Prostate gland (tissue), 2 donors: ENCODE measurements at regions not wholly inside any gene's neighbourhood (a gene's known extent, or its start where the extent isn't known, plus 50 kb on each side); places are given as distances from the start of the nearest gene placed in this dataset.

Experiments
- DNase-seq: peaks from one replicate; pipeline ENCODE4 v3.0.0-alpha.2; 2019; ENCODE audit warnings: low spot score
- H3K27ac ChIP-seq, 2 donors: fragments of 200-600 bp; sonication (generic); 2 replicates each; pipeline ENCODE4 v1.5.1; 2017 to 2019
- H3K27me3 ChIP-seq: fragments of 200-600 bp; sonication (generic); replicated peaks from 2 replicates; pipeline ENCODE4 v1.5.1; 2019; ENCODE audit not compliant: insufficient read depth
- H3K36me3 ChIP-seq, 2 donors: fragments of 200-600 bp; sonication (generic); 1 replicate in 1 of 2; 2 replicates in 1 of 2; pipeline versions ENCODE4 v1.5.1 to v1.8.1; 2017 to 2019
- H3K4me1 ChIP-seq: fragments of 200-600 bp; sonication (generic); replicated peaks from 2 replicates; pipeline ENCODE4 v1.5.1; 2019
- H3K4me3 ChIP-seq, 2 donors: fragments of 200-600 bp; sonication (generic); 2 replicates each; pipeline ENCODE4 v1.5.1; 2017 to 2019
- H3K9me3 ChIP-seq: fragments of 200-600 bp; sonication (generic); 2 replicates; pipeline ENCODE4 v1.5.1; 2017
- POLR2A ChIP-seq: fragments of 450-650 bp; IDR thresholded peaks from one replicate; pipeline ENCODE4 v1.6.1; 2016; ENCODE audit warnings: antibody characterized with exemption, mild to moderate bottlenecking
- POLR2AphosphoS5 ChIP-seq: sonication (generic); formaldehyde crosslinking; IDR thresholded peaks from one replicate; pipeline ENCODE4 v1.6.1; 2017; ENCODE audit warnings: antibody characterized with exemption
- WGBS: methylation state at CpG from one replicate; pipeline ENCODE4 v1.1.5; 2018; 5-methylcytosine and 5-hydroxymethylcytosine counted together
- intact Hi-C: fragments of 100-400 bp; cut with DNase I; formaldehyde crosslinking; loops from one replicate; pipeline ENCODE4 v1.14.2; 2022
- TF ChIP-seq, protein P1 (sequence below), 4 experiments: fragments of 200-600 bp in 2 of 4; fragments of 450-650 bp in 2 of 4; sonication (generic) in 2 of 4; IDR thresholded peaks; 1 replicate in 3 of 4; 2 replicates in 1 of 4; pipeline ENCODE4 v1.5.1; 2016 to 2019; ENCODE audit warnings: antibody characterized with exemption in 4 of 4, mild to moderate bottlenecking in 2 of 4, moderate library complexity in 2 of 4

DNA sequence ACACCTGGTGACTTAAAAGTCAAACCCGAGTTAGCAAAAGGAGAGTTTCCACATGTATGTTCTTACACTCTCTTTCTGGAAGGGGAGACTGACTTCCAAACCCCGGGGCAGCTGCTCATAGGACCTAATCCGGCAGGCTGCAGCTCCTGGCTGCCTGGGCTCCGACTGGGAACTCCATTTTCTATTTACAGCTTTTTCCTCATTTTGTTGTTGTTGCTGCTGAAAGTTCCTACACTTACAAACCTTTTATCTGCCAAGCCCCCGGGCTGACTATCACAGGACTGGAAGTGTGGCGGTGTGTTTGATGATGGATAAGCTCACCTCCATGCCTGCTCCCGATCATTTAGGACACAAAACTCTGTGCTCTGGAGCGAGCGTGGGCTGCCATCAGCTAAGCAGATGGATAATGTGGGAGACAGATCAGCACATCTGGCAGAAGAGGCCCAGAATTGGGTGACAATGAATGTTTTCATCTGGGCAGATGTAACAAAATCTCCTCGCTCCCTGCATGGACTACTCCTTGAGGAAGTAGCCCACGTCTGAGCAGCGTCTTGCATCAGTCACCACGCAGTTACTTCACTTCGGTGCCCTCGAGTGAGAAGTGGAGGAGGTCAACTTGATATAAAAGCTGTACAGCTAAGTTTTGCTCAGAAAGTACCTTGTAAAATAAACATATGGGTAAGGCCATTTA is 114.4 kb upstream of the COPS8 start:
- 77% methylated on average over 15 of the region's 15 CpGs for WGBS
- no peak for TF ChIP-seq POLR2A
- TF ChIP-seq POLR2AphosphoS5 = no peak
- TF ChIP-seq, protein P1, sequence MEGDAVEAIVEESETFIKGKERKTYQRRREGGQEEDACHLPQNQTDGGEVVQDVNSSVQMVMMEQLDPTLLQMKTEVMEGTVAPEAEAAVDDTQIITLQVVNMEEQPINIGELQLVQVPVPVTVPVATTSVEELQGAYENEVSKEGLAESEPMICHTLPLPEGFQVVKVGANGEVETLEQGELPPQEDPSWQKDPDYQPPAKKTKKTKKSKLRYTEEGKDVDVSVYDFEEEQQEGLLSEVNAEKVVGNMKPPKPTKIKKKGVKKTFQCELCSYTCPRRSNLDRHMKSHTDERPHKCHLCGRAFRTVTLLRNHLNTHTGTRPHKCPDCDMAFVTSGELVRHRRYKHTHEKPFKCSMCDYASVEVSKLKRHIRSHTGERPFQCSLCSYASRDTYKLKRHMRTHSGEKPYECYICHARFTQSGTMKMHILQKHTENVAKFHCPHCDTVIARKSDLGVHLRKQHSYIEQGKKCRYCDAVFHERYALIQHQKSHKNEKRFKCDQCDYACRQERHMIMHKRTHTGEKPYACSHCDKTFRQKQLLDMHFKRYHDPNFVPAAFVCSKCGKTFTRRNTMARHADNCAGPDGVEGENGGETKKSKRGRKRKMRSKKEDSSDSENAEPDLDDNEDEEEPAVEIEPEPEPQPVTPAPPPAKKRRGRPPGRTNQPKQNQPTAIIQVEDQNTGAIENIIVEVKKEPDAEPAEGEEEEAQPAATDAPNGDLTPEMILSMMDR (IDR thresholded peaks at IDR 0.05) = no peak
- Histone ChIP-seq H3K4me3 (no peak overlapping the region), H3K36me3 (no peaks in the 10 kb centered on the region), H3K9me3 (no peaks in the 10 kb centered on the region), H3K27ac (no peak overlapping the region), H3K27me3 (no peaks in the 10 kb centered on the region), H3K4me1 (no peaks in the 10 kb centered on the region)
- intact Hi-C loops = no loop called here
- no peak for DNase-seq

DNA sequence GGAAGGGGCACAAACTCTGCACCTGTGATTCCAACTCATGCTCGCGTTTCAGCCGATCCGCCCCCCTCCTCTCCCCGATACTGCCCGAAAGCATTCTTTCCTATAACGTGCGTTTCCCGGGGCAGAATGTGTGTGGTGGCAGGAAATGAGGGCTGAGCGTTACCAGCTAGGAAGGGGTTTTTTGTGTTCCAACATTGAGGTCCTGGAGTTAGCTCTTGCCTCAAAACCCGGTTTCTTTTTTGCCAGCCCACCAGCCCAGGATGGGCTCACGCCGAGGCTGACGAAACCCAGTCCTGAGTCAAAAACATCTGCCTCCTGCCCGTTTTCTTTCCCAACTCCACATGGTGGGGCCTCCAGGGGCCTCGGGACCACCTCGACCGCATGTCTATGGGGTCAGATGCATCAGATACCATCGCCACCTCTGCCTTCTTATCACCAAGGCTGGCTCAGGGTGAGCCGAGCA is 113.7 kb upstream of the COPS8 start:
- intact Hi-C loops = no loop called here
- Histone ChIP-seq H3K27ac (no peak overlapping the region), H3K9me3 (no peaks in the 10 kb centered on the region), H3K4me3 (no peak overlapping the region), H3K4me1 (no peaks in the 10 kb centered on the region), H3K27me3 (no peaks in the 10 kb centered on the region), H3K36me3 (no peaks in the 10 kb centered on the region)
- WGBS = 79% methylated on average over 20 of the region's 20 CpGs
- no peak for DNase-seq
- no peak for TF ChIP-seq POLR2A
- TF ChIP-seq, protein P1 (IDR thresholded peaks at IDR 0.05) = no peak
- TF ChIP-seq POLR2AphosphoS5 = no peak

DNA sequence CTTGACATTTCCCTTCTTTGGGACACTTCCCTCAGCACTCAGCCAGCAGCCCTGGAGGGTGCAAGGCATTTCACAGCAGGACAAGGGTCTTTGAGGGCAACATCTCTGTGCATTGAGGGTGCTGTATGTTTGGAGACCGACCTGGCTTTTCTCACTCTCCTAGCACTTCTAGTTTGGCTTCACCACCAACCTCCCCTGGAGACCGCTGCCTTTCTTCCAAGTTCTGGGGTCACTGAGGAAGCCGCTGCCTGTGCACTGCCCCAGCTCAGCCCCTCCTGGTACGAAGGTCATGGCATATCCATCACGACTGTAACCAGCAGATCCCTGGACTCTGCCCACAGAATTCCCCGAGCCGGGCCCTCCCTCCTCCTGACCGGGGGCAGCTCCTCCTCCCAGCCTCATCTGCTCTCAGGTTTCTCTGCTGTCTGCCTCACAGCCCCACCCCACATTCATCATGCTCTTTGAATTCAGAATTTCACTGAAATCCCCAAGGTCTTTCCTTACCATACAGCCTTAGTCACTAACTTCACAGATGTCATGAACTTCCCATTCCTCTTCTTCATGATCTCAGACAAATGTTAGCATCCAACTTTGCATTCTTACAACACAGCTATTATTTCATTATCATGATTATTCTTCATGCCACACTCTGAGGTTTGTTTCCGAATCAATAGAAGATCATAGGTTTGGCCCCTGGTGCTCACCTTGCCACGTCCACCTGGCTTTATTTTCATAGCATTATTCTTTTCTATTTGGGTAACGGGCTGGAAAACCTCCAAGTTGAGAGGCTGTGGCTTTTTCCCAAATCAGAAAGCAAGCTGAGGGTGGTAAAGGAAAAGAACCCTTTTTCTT is 113.0 kb upstream of the COPS8 start:
- Histone ChIP-seq H3K9me3 (no peaks in the 10 kb centered on the region), H3K27me3 (no peaks in the 10 kb centered on the region), H3K36me3 (no peaks in the 10 kb centered on the region), H3K4me3 (no peak overlapping the region), H3K27ac (no peak overlapping the region), H3K4me1 (no peaks in the 10 kb centered on the region)
- no peak for TF ChIP-seq POLR2AphosphoS5
- TF ChIP-seq POLR2A = no peak
- TF ChIP-seq, protein P1 (IDR thresholded peaks at IDR 0.05) = no peak
- intact Hi-C loops = no loop called here
- no peak for DNase-seq
- WGBS = 45% methylated on average over 11 of the region's 11 CpGs

DNA sequence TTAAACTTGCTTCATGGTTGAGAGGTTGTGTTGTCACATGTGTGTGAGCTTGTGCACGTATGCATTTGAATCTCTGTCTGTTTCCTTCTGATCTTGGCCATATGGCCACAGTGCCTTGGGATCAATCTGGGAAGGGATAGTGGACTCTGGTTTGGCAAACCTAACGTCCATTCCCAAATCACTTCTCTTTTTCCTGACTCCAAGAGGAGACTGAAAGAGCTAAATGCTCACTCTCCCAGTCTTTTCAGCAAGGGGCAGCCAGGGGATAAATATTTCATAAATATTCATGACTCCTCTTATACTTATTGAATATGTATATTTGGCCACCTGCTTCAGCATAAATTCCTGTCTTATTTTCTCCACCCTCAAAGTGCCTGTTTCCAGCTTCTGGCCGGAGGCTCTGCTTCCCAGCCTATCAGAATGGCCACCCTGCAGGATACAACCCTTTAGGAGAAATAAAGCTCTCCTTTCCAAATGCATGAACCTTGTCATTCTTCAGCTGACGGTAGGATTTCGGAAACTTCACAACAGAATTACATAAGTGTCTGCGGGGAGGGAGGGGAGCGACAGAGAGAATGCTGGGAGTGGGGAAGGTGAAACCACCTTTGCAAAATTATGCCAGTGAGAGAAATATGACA is 112.2 kb upstream of the COPS8 start:
- Histone ChIP-seq H3K36me3 (no peaks in the 10 kb centered on the region), H3K27me3 (no peaks in the 10 kb centered on the region), H3K4me3 (no peak overlapping the region), H3K27ac (no peak overlapping the region), H3K4me1 (no peaks in the 10 kb centered on the region), H3K9me3 (no peaks in the 10 kb centered on the region)
- TF ChIP-seq POLR2A (no peak), POLR2AphosphoS5 (no peak)
- TF ChIP-seq, protein P1 (IDR thresholded peaks at IDR 0.05) = no peak
- intact Hi-C loops = no loop called here
- DNase-seq = no peak
- 79% methylated on average over 7 of the region's 7 CpGs for WGBS
